H7 (cell line): ENCODE measurements at regions not wholly inside any gene's neighbourhood (a gene's known extent, or its start where the extent isn't known, plus 50 kb on each side); places are given as distances from the start of the nearest gene placed in this dataset.

Experiments used
- DNase-seq: peaks from one replicate; pipeline ENCODE4 v3.0.0; 2012
- H3K27me3 ChIP-seq: 2 replicates; pipeline ENCODE4 v1.6.0; 2011; ENCODE audit warnings: mild to moderate bottlenecking, low read length; ENCODE audit not compliant: control insufficient read depth, insufficient read depth
- H3K36me3 ChIP-seq: replicated peaks from 2 replicates; pipeline ENCODE4 v1.5.1; 2011; ENCODE audit warnings: low read length; ENCODE audit not compliant: control insufficient read depth, insufficient read depth
- H3K4me3 ChIP-seq: 2 replicates; pipeline ENCODE4 v1.5.1; 2011; ENCODE audit warnings: low read depth, mild to moderate bottlenecking, control low read depth, low read length, moderate library complexity; ENCODE audit not compliant: insufficient read depth

GRCh38 chr4:13980317-13981310 is 353.1 kb upstream of the BOD1L1 start:
- no peaks in the 10 kb centered on the region for H3K27me3 ChIP-seq
- no peak for DNase-seq
- no peak overlapping the region for H3K4me3 ChIP-seq
- H3K36me3 ChIP-seq = no peaks in the 10 kb centered on the region

GRCh38 chr4:13981499-13981898 is 354.0 kb upstream of the BOD1L1 start:
- no peak overlapping the region for H3K4me3 ChIP-seq
- no peaks in the 10 kb centered on the region for H3K27me3 ChIP-seq
- H3K36me3 ChIP-seq = no peaks in the 10 kb centered on the region
- DNase-seq = no peak

GRCh38 chr4:13982010-13982409 is 354.5 kb upstream of the BOD1L1 start:
- no peak overlapping the region for H3K4me3 ChIP-seq
- no peak for DNase-seq
- no peaks in the 10 kb centered on the region for H3K27me3 ChIP-seq
- no peaks in the 10 kb centered on the region for H3K36me3 ChIP-seq

- no peaks in the 10 kb centered on the region for H3K36me3 ChIP-seq
- DNase-seq = no peak
- no peaks in the 10 kb centered on the region for H3K27me3 ChIP-seq
- no peak overlapping the region for H3K4me3 ChIP-seq
Measured at GRCh38 chr4:13983189-13983790, 355.8 kb upstream of the BOD1L1 start.

- DNase-seq = no peak
- Histone ChIP-seq H3K4me3 (no peak overlapping the region), H3K27me3 (no peaks in the 10 kb centered on the region), H3K36me3 (no peaks in the 10 kb centered on the region)
Measured at GRCh38 chr4:13984991-13985800, 357.7 kb upstream of the BOD1L1 start.

- Histone ChIP-seq H3K4me3 (no peak overlapping the region), H3K36me3 (no peaks in the 10 kb centered on the region), H3K27me3 (no peaks in the 10 kb centered on the region)
- no peak for DNase-seq
Measured at GRCh38 chr4:13985837-13986236, 358.3 kb upstream of the BOD1L1 start.

GRCh38 chr4:13986548-13986947 is 359.0 kb upstream of the BOD1L1 start:
- Histone ChIP-seq H3K36me3 (no peaks in the 10 kb centered on the region), H3K4me3 (no peak overlapping the region), H3K27me3 (no peaks in the 10 kb centered on the region)
- DNase-seq = no peak

- Histone ChIP-seq H3K4me3 (no peak overlapping the region), H3K36me3 (no peaks in the 10 kb centered on the region), H3K27me3 (no peaks in the 10 kb centered on the region)
- DNase-seq = no peak
Measured at GRCh38 chr4:13988353-13989305, 361.1 kb upstream of the BOD1L1 start.

- DNase-seq = no peak
- Histone ChIP-seq H3K27me3 (no peaks in the 10 kb centered on the region), H3K36me3 (no peaks in the 10 kb centered on the region), H3K4me3 (no peak overlapping the region)
Measured at GRCh38 chr4:13989501-13989900, 362.0 kb upstream of the BOD1L1 start.

- no peak for DNase-seq
- H3K4me3 ChIP-seq = no peak overlapping the region
- no peaks in the 10 kb centered on the region for H3K36me3 ChIP-seq
- H3K27me3 ChIP-seq = no peaks in the 10 kb centered on the region
Measured at GRCh38 chr4:13990596-13991589, 363.4 kb upstream of the BOD1L1 start.

- no peak for DNase-seq
- no peak overlapping the region for H3K4me3 ChIP-seq
- no peaks in the 10 kb centered on the region for H3K27me3 ChIP-seq
- H3K36me3 ChIP-seq = no peaks in the 10 kb centered on the region
Measured at GRCh38 chr4:13992041-13992440, 364.5 kb upstream of the BOD1L1 start.

GRCh38 chr4:13992975-13993520 is 365.5 kb upstream of the BOD1L1 start:
- DNase-seq = no peak
- no peaks in the 10 kb centered on the region for H3K36me3 ChIP-seq
- no peaks in the 10 kb centered on the region for H3K27me3 ChIP-seq
- no peak overlapping the region for H3K4me3 ChIP-seq

- Histone ChIP-seq H3K36me3 (no peaks in the 10 kb centered on the region), H3K4me3 (no peak overlapping the region), H3K27me3 (no peaks in the 10 kb centered on the region)
- no peak for DNase-seq
Measured at GRCh38 chr4:13994016-13994415, 366.5 kb upstream of the BOD1L1 start.
